ENCODE measurements at regions not wholly inside any gene's neighbourhood (a gene's known extent, or its start where the extent isn't known, plus 50 kb on each side); places are given as distances from the start of the nearest gene placed in this dataset.

DNA sequence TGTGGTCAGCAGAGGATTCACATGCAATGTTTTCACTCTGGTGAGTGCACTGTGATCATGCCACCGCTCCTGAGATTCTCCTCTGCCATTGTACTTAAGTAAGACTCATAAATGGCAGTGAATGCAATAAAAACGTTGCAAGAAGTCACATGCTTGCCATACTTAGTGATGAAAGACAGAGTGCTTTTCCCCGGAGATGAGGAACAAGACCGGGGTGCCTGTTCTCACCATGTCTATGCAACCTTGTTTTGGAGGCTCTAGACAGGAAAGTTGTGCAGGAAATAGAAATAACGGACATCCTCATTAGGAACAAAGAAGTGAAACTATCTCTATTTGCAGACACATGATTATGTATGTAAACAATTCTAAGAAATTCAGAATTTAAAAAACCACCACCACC is 84.7 kb upstream of the IRX2 start:
- no peaks in the 10 kb centered on the region for H3K9me3 ChIP-seq (ENCODE audit: severe bottlenecking)
- no peaks in the 10 kb centered on the region for H3K4me1 ChIP-seq (ENCODE audit: insufficient read depth, poor library complexity, severe bottlenecking)
- H3K27me3 ChIP-seq (ENCODE audit: insufficient read depth, poor library complexity, severe bottlenecking), result peaks cover 15% of the 10 kb centered on the region
- H3K27ac ChIP-seq (ENCODE audit: poor library complexity, severe bottlenecking), result no peak overlapping the region
- H3K4me3 ChIP-seq (ENCODE audit: severe bottlenecking), result no peak overlapping the region
- no peaks in the 10 kb centered on the region for H3K36me3 ChIP-seq (ENCODE audit: low read depth)
- DNase-seq (ENCODE audit: low spot score), result no peak
- TF ChIP-seq, protein P1, sequence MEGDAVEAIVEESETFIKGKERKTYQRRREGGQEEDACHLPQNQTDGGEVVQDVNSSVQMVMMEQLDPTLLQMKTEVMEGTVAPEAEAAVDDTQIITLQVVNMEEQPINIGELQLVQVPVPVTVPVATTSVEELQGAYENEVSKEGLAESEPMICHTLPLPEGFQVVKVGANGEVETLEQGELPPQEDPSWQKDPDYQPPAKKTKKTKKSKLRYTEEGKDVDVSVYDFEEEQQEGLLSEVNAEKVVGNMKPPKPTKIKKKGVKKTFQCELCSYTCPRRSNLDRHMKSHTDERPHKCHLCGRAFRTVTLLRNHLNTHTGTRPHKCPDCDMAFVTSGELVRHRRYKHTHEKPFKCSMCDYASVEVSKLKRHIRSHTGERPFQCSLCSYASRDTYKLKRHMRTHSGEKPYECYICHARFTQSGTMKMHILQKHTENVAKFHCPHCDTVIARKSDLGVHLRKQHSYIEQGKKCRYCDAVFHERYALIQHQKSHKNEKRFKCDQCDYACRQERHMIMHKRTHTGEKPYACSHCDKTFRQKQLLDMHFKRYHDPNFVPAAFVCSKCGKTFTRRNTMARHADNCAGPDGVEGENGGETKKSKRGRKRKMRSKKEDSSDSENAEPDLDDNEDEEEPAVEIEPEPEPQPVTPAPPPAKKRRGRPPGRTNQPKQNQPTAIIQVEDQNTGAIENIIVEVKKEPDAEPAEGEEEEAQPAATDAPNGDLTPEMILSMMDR (IDR thresholded peaks at IDR 0.05; ENCODE audit: poor library complexity, severe bottlenecking), result no peak
- no peak for ATAC-seq (ENCODE audit: low read depth)

DNA sequence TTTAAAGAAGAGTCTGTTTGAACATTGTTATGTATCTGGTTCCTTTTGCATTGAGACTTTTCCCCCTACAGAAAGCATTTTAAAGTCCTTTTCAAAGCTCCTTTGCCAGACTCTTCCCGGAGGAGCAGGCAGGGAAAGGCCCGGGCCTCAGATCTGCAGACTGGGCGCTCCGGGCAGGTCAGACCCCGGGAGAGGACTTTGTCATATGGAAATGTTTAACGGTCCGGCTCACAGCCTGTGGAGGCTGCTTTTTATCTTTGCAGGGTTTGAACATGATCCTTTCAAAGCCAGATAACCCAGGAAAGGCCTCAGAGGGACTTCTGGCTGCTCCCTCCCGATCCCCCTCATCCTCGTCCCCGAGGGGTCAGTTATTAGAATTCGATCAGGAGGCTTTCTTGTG is 82.1 kb upstream of the IRX2 start:
- H3K27me3 ChIP-seq (ENCODE audit: insufficient read depth, poor library complexity, severe bottlenecking), result peaks cover 28% of the 10 kb centered on the region
- H3K4me1 ChIP-seq (ENCODE audit: insufficient read depth, poor library complexity, severe bottlenecking), result no peaks in the 10 kb centered on the region
- TF ChIP-seq, protein P1 (IDR thresholded peaks at IDR 0.05; ENCODE audit: poor library complexity, severe bottlenecking), result no peak

DNA sequence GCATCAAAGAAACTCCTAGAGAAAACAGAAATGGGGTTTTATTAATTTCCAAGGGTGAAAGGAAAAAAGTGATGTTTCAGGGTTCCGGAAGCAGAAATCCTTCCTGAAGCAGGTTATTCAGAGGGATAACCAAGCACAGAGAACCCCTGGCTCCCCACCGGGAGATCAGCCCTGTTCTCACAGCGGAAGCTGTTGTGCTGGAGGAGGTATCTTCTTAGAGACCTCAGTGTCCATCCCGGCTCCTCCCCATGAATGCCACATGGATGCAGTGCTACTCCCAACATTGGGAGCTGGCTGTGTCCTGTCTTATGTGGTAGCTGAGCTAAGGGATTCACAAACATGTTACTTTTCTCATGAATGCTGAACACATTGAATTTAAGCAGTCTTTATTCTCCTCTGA is 80.9 kb upstream of the IRX2 start:
- H3K27me3 ChIP-seq (ENCODE audit: insufficient read depth, poor library complexity, severe bottlenecking), result peaks cover 28% of the 10 kb centered on the region
- no peaks in the 10 kb centered on the region for H3K9me3 ChIP-seq (ENCODE audit: severe bottlenecking)
- DNase-seq (ENCODE audit: low spot score) (no peak), ATAC-seq (ENCODE audit: low read depth) (no peak)
- H3K4me3 ChIP-seq (ENCODE audit: severe bottlenecking), result no peak overlapping the region
- no peak overlapping the region for H3K27ac ChIP-seq (ENCODE audit: poor library complexity, severe bottlenecking)
- no peaks in the 10 kb centered on the region for H3K36me3 ChIP-seq (ENCODE audit: low read depth)
- H3K4me1 ChIP-seq (ENCODE audit: insufficient read depth, poor library complexity, severe bottlenecking), result no peaks in the 10 kb centered on the region
- TF ChIP-seq, protein P1 (IDR thresholded peaks at IDR 0.05; ENCODE audit: poor library complexity, severe bottlenecking), result no peak

More for the DNA sequence above, 82.1 kb upstream of the IRX2 start:
- ATAC-seq (ENCODE audit: low read depth) (no peak), DNase-seq (ENCODE audit: low spot score) (no peak)
- Histone ChIP-seq H3K36me3 (ENCODE audit: low read depth) (no peaks in the 10 kb centered on the region), H3K4me3 (ENCODE audit: severe bottlenecking) (no peak overlapping the region), H3K9me3 (ENCODE audit: severe bottlenecking) (no peaks in the 10 kb centered on the region), H3K27ac (ENCODE audit: poor library complexity, severe bottlenecking) (no peak overlapping the region)

DNA sequence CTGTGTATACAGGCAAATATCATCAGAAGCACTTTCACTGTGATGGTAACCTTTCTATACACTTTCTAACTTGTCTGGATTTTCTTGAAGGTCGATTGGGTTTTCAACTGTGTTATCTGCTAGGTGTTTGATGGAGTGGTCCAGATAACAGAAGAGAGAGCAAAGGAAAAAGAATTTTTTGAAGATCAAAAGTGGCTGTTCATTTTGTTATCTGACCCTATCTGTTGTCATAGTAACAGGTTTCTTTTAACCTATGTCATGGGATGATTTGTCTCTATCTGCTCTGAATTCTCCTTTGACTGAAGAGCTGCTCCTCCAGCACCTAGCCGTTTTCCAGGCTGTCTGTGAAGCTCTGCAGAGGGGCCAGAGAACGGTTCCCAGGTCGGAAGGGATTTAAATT is 77.8 kb upstream of the IRX2 start:
- TF ChIP-seq, protein P1 (IDR thresholded peaks at IDR 0.05; ENCODE audit: poor library complexity, severe bottlenecking), result no peak
- H3K4me3 ChIP-seq (ENCODE audit: severe bottlenecking), result no peak overlapping the region
- H3K36me3 ChIP-seq (ENCODE audit: low read depth), result no peaks in the 10 kb centered on the region
- no peaks in the 10 kb centered on the region for H3K4me1 ChIP-seq (ENCODE audit: insufficient read depth, poor library complexity, severe bottlenecking)
- H3K27ac ChIP-seq (ENCODE audit: poor library complexity, severe bottlenecking), result no peak overlapping the region
- ATAC-seq (ENCODE audit: low read depth), result no peak
- DNase-seq (ENCODE audit: low spot score), result no peak
- H3K9me3 ChIP-seq (ENCODE audit: severe bottlenecking), result peaks cover 4% of the 10 kb centered on the region
- H3K27me3 ChIP-seq (ENCODE audit: insufficient read depth, poor library complexity, severe bottlenecking), result peaks cover 34% of the 10 kb centered on the region

DNA sequence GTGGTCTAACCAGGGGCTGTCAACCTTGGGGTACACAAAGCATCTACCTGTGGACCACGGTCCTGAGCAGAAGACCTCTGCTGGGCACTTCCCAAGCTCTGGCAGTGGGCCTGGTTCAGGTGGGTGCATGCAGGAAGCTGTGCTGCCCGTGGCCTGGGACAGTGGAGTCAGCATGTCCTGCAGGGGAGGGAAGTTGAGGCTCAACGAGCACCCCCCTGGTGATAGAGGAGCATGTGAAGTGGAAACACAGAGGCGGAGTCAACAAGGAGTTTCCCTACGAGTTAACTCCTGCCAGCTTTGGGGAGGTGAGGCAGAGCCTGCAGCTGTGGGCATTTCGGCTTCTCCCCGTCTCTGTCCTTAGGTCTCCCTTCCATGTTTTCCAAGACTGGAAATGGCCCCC is 67.5 kb upstream of the IRX2 start:
- no peaks in the 10 kb centered on the region for H3K9me3 ChIP-seq (ENCODE audit: severe bottlenecking)
- H3K4me1 ChIP-seq (ENCODE audit: insufficient read depth, poor library complexity, severe bottlenecking), result no peaks in the 10 kb centered on the region
- H3K27ac ChIP-seq (ENCODE audit: poor library complexity, severe bottlenecking), result no peak overlapping the region
- ATAC-seq (ENCODE audit: low read depth), result no peak
- H3K36me3 ChIP-seq (ENCODE audit: low read depth), result no peaks in the 10 kb centered on the region
- no peak for DNase-seq (ENCODE audit: low spot score)
- TF ChIP-seq, protein P1 (IDR thresholded peaks at IDR 0.05; ENCODE audit: poor library complexity, severe bottlenecking), result no peak
- no peak overlapping the region for H3K4me3 ChIP-seq (ENCODE audit: severe bottlenecking)
- peaks cover 15% of the 10 kb centered on the region for H3K27me3 ChIP-seq (ENCODE audit: insufficient read depth, poor library complexity, severe bottlenecking)

All from RWPE2 (cell line).